Stimulated activated CD4-positive, alpha-beta T cell treated with anti-CD3 and anti-CD28 coated beads, Interleukin-2, amount 100 ng/mL, for 24 hours (primary cell): ENCODE measurements at regions not wholly inside any gene's neighbourhood (a gene's known extent, or its start where the extent isn't known, plus 50 kb on each side); places are given as distances from the start of the nearest gene placed in this dataset.
"Not testable (repeated sequence)": the region's sequence is repeated elsewhere in the genome, so short reads cannot be mapped to it uniquely, and the experiment has no call there.

Experiments used
- DNase-seq, 2 donors: peaks; one replicate each; pipeline ENCODE4 v3.0.0-alpha.2; 2020

DNA sequence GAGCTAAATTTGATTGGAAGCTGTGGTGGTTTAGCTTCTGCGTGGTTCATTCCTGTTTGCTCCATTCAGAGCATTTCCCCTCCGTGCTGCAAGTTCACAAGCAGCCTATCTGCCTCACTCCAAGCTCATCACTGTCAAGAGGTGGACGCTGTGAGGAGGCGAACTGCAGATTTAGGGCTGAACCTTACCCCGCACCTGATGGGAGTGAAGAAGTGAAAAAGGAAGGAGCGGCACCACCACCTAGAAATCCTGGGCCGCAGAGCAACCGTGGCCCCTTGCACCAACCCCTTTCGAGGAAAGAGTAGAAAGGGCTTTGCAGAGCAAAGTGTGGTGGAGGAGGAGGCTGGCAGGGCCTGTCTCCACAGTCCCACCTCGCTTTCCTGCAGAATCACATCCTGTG, 117.4 kb downstream of the IER5 start:
- no peak for DNase-seq

DNA sequence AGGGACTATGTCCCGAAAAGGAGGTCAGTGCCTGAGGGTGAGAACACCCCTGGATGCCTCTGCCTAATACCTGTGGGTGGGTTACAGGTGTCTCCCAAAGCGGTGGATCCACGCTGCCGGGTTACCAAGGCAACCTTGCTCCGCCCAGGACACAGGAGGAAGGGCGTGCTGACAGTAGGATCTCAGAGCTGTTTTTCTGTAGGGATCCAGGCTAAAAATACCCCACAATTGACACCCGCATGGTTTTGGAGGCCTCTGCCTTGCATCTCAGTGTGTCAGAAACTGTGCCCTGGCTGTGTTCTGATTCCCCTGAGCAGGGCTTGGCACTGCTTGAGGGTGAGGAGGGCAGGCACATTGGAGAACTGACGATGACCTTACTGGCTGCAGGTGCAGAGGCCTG, 118.0 kb downstream of the IER5 start:
- DNase-seq = no peak

DNA sequence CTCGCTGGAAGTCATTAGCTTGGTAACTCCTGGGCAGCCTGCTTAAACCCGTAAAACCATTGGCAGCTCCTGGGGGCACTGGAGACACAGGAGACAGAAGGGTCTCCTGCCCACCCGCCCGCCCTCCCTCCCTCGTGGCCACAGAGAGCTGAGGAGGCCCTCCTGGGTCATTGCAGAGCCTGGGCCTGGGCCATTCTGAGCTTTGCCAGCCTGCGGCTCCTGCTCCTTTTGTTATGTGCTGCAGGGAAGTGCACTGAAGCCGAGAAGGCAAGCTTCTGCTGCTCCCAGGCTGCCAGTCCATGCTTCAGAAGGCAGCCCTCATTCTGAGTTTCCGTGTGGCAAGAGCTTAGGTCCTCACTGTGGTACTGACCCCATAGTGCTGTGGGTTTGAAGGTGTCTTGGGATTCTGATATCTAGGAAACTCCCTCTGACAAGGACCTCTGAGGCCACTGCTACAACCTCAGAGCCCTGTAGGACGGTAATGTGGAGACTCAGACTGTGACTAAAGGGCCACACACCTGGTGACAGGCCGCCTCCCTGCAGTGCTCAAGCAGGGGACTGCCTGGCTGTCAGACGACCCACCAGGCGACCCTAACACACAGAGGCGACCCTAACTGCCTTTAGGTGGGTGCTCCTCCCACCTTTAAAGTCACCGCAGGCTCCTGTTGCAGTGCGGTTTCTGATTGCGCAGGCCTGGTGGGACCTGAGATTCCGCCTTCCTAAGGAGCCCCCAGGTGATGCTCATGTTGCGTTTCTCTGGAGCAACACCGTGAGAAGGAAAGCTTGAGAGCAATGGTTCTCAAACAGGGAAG, 118.7 kb downstream of the IER5 start:
- DNase-seq = no peak

GRCh38 chr1:181208083-181208482, 119.6 kb downstream of the IER5 start:
- DNase-seq = no peak

GRCh38 chr1:181208967-181209366, 120.5 kb downstream of the IER5 start:
- DNase-seq = no peak

DNA sequence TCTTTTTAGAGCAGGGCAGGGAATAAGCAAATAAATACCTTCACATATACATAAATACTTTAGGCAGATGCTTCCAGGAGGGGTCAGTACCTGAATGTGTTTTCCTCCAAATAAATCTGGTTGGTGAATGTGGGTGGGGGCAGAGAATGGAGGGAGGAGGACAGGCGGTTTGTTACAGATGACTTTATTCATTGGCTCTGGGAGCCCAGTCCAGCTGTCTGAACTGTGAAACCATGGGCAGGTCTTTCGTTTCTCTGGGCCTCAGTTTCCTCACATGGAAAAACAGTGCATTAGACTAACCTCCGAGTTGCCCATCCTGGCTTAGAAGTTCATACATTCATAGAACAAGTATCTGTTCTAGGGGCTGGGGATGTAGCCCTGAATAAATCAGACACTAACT, 124.6 kb downstream of the IER5 start:
- DNase-seq = no peak

DNA sequence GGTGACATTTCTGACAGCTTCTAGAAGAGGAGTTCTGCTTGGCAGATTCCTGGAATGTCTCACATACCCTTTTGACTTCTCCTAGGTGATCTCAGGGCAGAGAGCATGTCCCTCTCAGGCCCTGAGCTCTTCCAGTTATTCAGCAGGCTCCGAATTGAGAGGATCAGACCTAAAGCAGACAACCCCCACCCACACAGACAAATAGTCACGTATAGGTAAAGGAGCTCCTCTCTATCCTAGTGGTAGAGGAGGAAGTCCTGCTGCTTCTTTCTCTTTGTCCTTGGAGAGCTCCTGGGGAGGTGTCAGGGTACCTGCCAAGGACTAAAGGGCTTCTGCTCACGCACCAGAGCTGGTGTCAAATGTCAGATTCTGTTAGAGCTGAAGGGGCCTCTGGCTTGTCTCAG, 128.1 kb downstream of the IER5 start:
- no peak for DNase-seq

DNA sequence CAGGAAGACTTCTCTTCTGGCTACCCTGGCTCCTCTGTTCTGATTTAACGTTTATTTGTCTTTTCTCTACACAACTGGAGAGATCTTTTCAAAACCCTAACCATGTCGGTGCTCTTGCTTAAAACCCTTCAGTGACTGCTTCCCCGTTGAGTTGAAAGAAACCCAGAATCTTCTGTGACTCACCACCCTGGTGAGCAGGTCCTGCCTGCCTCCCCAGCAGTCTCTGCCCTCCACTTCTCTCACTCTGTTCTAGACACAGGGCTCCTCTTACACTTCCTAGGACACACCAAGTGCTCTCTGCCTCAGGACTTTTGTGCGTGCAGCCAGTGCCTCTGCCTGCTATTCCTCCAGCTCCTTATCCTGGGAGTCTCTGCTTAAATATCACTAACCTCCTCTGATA, 131.4 kb downstream of the IER5 start:
- DNase-seq = no peak

- no peak for DNase-seq
Observed at GRCh38 chr1:181221078-181221477, 132.6 kb downstream of the IER5 start.

DNA sequence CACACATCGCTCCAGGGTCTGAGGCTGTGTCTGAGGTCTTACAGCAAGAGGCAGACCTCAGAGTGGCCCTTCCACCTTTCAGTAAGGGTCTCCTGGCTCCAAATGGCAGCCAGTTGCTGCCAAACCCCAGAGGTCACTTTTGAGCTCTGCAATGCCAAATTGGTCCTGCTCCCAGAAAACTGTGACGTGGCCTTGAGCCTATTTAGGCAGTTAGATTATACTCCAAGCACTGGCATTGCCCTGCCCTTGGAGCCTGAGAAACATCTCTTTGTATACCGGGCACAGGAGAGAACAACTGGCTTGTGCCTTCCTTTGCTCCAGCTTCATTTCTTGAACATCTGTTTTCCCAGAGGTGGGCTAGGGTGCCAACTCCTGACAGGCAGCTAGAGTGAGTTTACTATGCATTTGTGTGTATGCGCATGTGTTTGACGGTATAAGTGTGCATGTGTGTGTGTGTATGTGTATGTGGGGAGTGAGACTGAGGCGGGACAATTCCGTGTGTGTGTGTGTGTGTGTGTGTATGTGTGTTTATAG, 134.5 kb downstream of the IER5 start:
- DNase-seq = no peak

GRCh38 chr1:181226728-181227127, 138.2 kb downstream of the IER5 start:
- DNase-seq = not testable (repeated sequence)

GRCh38 chr1:181239086-181239485, 150.6 kb downstream of the IER5 start:
- no peak for DNase-seq

GRCh38 chr1:181246320-181246719, 157.8 kb downstream of the IER5 start:
- not testable (repeated sequence) for DNase-seq

DNA sequence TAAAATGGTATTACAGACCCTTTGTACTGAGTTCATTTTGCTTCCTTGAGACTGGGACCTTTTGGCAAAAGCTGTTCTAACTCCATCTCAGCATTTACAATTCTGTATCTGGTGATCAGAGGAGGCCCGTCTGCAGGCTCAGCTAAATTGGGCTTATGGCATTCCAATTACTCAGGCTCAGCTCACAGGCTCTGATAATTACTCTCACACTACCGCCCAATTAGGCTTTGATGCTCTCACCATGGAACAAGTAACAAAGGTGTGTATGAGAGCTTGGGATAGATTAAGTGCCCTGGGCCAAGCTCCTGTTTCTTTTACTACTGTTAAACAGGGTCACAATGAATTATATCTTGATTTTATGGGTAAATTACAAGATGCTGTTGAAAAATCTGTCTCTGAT, 159.9 kb downstream of the IER5 start:
- DNase-seq = not testable (repeated sequence)

- DNase-seq = no peak
Observed at GRCh38 chr1:181249186-181249585, 160.7 kb downstream of the IER5 start.

DNA sequence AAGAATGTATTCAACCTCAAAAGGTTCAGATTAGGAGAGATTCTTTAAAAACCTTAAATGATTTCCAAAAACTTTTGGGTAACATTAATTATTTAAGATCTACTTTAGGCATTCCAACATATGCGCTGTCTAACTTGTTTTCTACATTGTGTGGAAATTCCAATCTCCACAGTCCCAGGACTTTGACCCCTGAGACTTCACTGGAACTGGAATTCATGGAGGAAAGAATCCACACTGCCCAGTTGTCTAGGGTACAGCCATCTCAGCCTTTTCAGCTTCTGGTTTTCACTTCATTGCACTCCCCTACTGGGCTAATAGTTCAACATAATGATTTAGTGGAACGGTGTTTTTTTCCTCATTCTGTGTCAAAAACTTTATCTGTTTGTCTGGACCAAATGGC, 161.5 kb downstream of the IER5 start:
- no peak for DNase-seq

DNA sequence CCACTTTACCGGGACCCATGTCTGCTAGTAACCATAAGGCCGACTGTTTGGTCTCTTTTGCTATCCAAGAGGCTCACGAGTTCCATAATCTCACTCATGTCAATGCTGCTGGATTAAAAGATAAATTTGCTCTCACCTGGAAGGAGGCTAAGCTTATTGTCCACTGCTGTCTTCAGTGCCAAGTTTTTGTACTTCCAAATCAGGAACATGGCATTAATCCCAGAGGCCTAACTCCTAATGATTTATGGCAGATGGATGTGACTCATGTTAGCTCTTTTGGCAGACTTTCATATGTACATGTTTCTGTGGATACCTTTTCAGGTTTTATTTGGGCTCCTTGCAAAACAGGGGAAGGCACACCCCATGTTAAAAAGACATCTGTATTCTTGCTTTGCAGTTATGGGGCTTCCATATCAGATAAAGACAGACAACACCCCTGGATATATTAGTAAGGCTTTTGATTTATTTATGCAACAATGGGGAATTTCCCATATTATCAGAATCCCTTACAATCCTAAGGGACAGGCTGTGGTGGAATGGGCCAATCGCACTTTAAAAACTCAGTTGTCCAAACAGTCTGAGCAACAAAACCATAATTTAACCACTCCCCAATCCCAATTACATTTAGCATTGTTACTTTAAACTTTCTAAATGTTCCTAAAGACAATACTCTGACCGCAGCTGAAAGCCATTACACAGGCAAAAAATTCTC, 162.7 kb downstream of the IER5 start:
- no peak for DNase-seq

- no peak for DNase-seq
Observed at GRCh38 chr1:181251713-181252075, 163.2 kb downstream of the IER5 start.

DNA sequence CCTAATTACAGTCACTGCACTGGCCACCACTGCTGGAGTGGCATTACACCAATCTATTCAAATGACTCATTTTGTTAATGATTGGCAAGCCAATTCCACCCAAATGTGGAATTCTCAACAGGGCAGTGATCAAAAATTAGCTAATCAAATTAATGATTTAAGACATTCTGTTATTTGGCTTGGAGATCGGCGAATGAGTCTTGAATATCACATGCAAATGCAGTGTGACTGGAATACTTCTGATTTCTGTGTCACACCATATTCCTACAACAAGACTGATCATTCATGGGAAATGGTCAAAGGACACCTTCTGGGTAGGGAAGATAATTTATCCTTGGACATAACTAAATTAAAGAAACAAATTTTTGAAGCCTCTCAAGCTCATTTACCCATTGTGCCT, 165.1 kb downstream of the IER5 start:
- DNase-seq = not testable (repeated sequence)

- DNase-seq = no peak
Observed at GRCh38 chr1:181255270-181255929, 166.9 kb downstream of the IER5 start.

GRCh38 chr1:181257117-181257516, 168.6 kb downstream of the IER5 start:
- no peak for DNase-seq

DNA sequence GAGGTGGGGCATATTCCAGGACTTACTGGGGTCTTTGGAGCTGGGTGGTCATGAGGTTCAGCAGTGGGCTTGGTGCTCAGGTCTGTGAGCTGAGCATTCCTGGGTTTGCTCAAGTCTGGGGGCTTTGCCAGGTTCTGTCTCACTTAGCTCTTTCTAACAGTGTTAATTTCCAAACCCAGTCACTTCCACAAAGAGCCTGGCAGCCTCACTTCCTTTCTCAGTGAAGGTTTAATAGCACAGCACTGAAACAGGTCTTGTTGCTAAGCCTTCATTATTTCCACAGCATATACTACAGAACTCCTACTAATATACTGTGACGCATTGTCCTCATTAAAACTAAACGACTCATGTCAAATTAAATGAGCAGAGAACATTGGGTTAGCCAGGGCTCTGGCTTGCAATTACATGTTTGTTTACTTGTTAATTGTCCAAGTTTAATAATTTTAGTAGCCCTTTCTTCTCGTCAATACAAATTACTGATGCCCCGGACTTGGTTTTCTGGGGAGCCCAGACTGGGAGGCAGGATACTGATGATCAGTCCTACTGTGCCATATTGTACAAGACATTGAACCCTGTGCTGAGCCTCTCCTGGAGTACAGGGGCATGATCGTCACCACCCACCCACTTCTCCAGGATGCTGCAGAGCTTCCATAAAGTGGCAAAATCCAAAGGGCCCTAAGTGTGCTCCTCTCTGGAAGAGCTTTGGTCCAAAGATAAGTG, 170.7 kb downstream of the IER5 start:
- no peak for DNase-seq

GRCh38 chr1:181260271-181260670, 171.8 kb downstream of the IER5 start:
- no peak for DNase-seq
